ENCODE measurements at regions not wholly inside any gene's neighbourhood (a gene's known extent, or its start where the extent isn't known, plus 50 kb on each side); places are given as distances from the start of the nearest gene placed in this dataset.

DNA sequence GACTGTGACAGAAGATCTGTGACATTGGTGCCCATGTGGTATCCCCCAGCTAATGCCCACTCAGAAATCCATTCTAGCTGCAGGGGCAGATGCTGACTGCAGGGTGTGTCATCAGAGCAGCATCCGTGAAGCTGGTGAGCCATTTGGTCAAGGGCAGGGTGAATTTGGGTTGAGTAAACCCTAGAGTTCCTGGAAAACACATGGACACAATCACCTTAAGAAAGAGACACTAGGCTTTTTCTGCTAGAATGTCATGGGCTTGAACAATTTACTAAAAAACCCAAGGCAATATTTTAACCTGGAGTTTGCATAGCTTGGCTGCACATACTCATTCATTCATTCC, 100.0 kb downstream of the ADAMTS15 start:
- TF ChIP-seq POLR2AphosphoS5 (IDR thresholded peaks at IDR 0.05; ENCODE audit: borderline replicate concordance, low read depth, low read length) (no peak), EZH2 (IDR thresholded peaks at IDR 0.05) (no peak), FOXP2 (optimal IDR thresholded peaks at IDR 0.05; ENCODE audit: control extremely low read depth, extremely low read length, insufficient read depth) (no peak)
